ENCODE measurements at regions not wholly inside any gene's neighbourhood (a gene's known extent, or its start where the extent isn't known, plus 50 kb on each side); places are given as distances from the start of the nearest gene placed in this dataset.

GRCh38 chr10:121665809-121666208, 67.6 kb upstream of the FGFR2 start:
- Histone ChIP-seq H3K9ac (ENCODE audit: low read length) (no peak overlapping the region), H3K27me3 (ENCODE audit: low read length) (no peaks in the 10 kb centered on the region), H2AFZ (ENCODE audit: low read length) (no peak overlapping the region), H3K27ac (ENCODE audit: low read length) (no peak overlapping the region), H3K4me1 (ENCODE audit: low read length) (peaks cover 20% of the 10 kb centered on the region), H3K4me3 (ENCODE audit: low read length) (no peak overlapping the region), H3K9me2 (replicated peaks; ENCODE audit: insufficient read depth, low read length) (no peaks in the 10 kb centered on the region), H3K4me2 (ENCODE audit: low read depth, low read length, poor library complexity, severe bottlenecking) (no peak overlapping the region), H3K36me3 (ENCODE audit: insufficient read depth, low read length) (no peaks in the 10 kb centered on the region), H3K9me3 (ENCODE audit: low read length) (no peaks in the 10 kb centered on the region), H3K79me2 (ENCODE audit: low read length) (no peaks in the 10 kb centered on the region), H4K20me1 (ENCODE audit: insufficient read depth, low read depth, low read length) (no peaks in the 10 kb centered on the region)
- DNase-seq: no peak

- no peaks in the 10 kb centered on the region for H3K79me2 ChIP-seq (ENCODE audit: low read length)
- no peaks in the 10 kb centered on the region for H4K20me1 ChIP-seq (ENCODE audit: insufficient read depth, low read depth, low read length)
- peaks cover 19% of the 10 kb centered on the region for H3K4me1 ChIP-seq (ENCODE audit: low read length)
- no peak overlapping the region for H3K4me3 ChIP-seq (ENCODE audit: low read length)
- no peak overlapping the region for H2AFZ ChIP-seq (ENCODE audit: low read length)
- no peaks in the 10 kb centered on the region for H3K27me3 ChIP-seq (ENCODE audit: low read length)
- no peak overlapping the region for H3K27ac ChIP-seq (ENCODE audit: low read length)
- no peak for DNase-seq
- H3K9ac ChIP-seq (ENCODE audit: low read length): no peak overlapping the region
- H3K9me2 ChIP-seq (replicated peaks; ENCODE audit: insufficient read depth, low read length): no peaks in the 10 kb centered on the region
- H3K4me2 ChIP-seq (ENCODE audit: low read depth, low read length, poor library complexity, severe bottlenecking): no peak overlapping the region
- H3K36me3 ChIP-seq (ENCODE audit: insufficient read depth, low read length): no peaks in the 10 kb centered on the region
- H3K9me3 ChIP-seq (ENCODE audit: low read length): no peaks in the 10 kb centered on the region
These were observed 66.4 kb upstream of the FGFR2 start for GRCh38 chr10:121664671-121665070.

- no peaks in the 10 kb centered on the region for H3K36me3 ChIP-seq (ENCODE audit: insufficient read depth, low read length)
- H4K20me1 ChIP-seq (ENCODE audit: insufficient read depth, low read depth, low read length): no peaks in the 10 kb centered on the region
- H3K27ac ChIP-seq (ENCODE audit: low read length): no peak overlapping the region
- no peaks in the 10 kb centered on the region for H3K9me3 ChIP-seq (ENCODE audit: low read length)
- peak; percentile 73 for DNase-seq
- H3K79me2 ChIP-seq (ENCODE audit: low read length): no peaks in the 10 kb centered on the region
- no peak overlapping the region for H2AFZ ChIP-seq (ENCODE audit: low read length)
- H3K4me2 ChIP-seq (ENCODE audit: low read depth, low read length, poor library complexity, severe bottlenecking): no peak overlapping the region
- H3K9ac ChIP-seq (ENCODE audit: low read length): no peak overlapping the region
- no peaks in the 10 kb centered on the region for H3K27me3 ChIP-seq (ENCODE audit: low read length)
- H3K4me1 ChIP-seq (ENCODE audit: low read length): peaks cover 4% of the 10 kb centered on the region
- H3K9me2 ChIP-seq (replicated peaks; ENCODE audit: insufficient read depth, low read length): no peaks in the 10 kb centered on the region
- no peak overlapping the region for H3K4me3 ChIP-seq (ENCODE audit: low read length)
These were observed 65.0 kb upstream of the FGFR2 start for GRCh38 chr10:121662945-121663917.

GRCh38 chr10:121662531-121662930, 64.3 kb upstream of the FGFR2 start:
- no peak for DNase-seq
- no peak overlapping the region for H3K9ac ChIP-seq (ENCODE audit: low read length)
- no peaks in the 10 kb centered on the region for H3K9me2 ChIP-seq (replicated peaks; ENCODE audit: insufficient read depth, low read length)
- H4K20me1 ChIP-seq (ENCODE audit: insufficient read depth, low read depth, low read length): no peaks in the 10 kb centered on the region
- no peaks in the 10 kb centered on the region for H3K27me3 ChIP-seq (ENCODE audit: low read length)
- H3K4me1 ChIP-seq (ENCODE audit: low read length): no peaks in the 10 kb centered on the region
- H3K4me2 ChIP-seq (ENCODE audit: low read depth, low read length, poor library complexity, severe bottlenecking): no peak overlapping the region
- no peaks in the 10 kb centered on the region for H3K36me3 ChIP-seq (ENCODE audit: insufficient read depth, low read length)
- no peak overlapping the region for H3K4me3 ChIP-seq (ENCODE audit: low read length)
- H2AFZ ChIP-seq (ENCODE audit: low read length): no peak overlapping the region
- no peaks in the 10 kb centered on the region for H3K79me2 ChIP-seq (ENCODE audit: low read length)
- H3K27ac ChIP-seq (ENCODE audit: low read length): no peak overlapping the region
- no peaks in the 10 kb centered on the region for H3K9me3 ChIP-seq (ENCODE audit: low read length)

GRCh38 chr10:121661451-121661851, 63.2 kb upstream of the FGFR2 start:
- no peak for DNase-seq
- Histone ChIP-seq H3K27me3 (ENCODE audit: low read length) (no peaks in the 10 kb centered on the region), H3K4me2 (ENCODE audit: low read depth, low read length, poor library complexity, severe bottlenecking) (no peak overlapping the region), H4K20me1 (ENCODE audit: insufficient read depth, low read depth, low read length) (no peaks in the 10 kb centered on the region), H3K36me3 (ENCODE audit: insufficient read depth, low read length) (no peaks in the 10 kb centered on the region), H3K9me3 (ENCODE audit: low read length) (no peaks in the 10 kb centered on the region), H3K9me2 (replicated peaks; ENCODE audit: insufficient read depth, low read length) (no peaks in the 10 kb centered on the region), H3K4me3 (ENCODE audit: low read length) (no peak overlapping the region), H3K27ac (ENCODE audit: low read length) (no peak overlapping the region), H2AFZ (ENCODE audit: low read length) (no peak overlapping the region), H3K9ac (ENCODE audit: low read length) (no peak overlapping the region), H3K4me1 (ENCODE audit: low read length) (no peaks in the 10 kb centered on the region), H3K79me2 (ENCODE audit: low read length) (no peaks in the 10 kb centered on the region)

- Histone ChIP-seq H3K36me3 (ENCODE audit: insufficient read depth, low read length) (no peaks in the 10 kb centered on the region), H3K9me3 (ENCODE audit: low read length) (no peaks in the 10 kb centered on the region), H4K20me1 (ENCODE audit: insufficient read depth, low read depth, low read length) (no peaks in the 10 kb centered on the region), H3K9me2 (replicated peaks; ENCODE audit: insufficient read depth, low read length) (no peaks in the 10 kb centered on the region), H3K4me1 (ENCODE audit: low read length) (no peaks in the 10 kb centered on the region), H3K9ac (ENCODE audit: low read length) (no peak overlapping the region), H3K27ac (ENCODE audit: low read length) (no peak overlapping the region), H2AFZ (ENCODE audit: low read length) (no peak overlapping the region), H3K79me2 (ENCODE audit: low read length) (no peaks in the 10 kb centered on the region), H3K4me3 (ENCODE audit: low read length) (no peak overlapping the region), H3K27me3 (ENCODE audit: low read length) (no peaks in the 10 kb centered on the region), H3K4me2 (ENCODE audit: low read depth, low read length, poor library complexity, severe bottlenecking) (no peak overlapping the region)
- no peak for DNase-seq
These were observed 61.0 kb upstream of the FGFR2 start for GRCh38 chr10:121659236-121659635.

GRCh38 chr10:121658611-121659010, 60.4 kb upstream of the FGFR2 start:
- H3K9me3 ChIP-seq (ENCODE audit: low read length): no peaks in the 10 kb centered on the region
- H3K4me3 ChIP-seq (ENCODE audit: low read length): no peak overlapping the region
- H3K36me3 ChIP-seq (ENCODE audit: insufficient read depth, low read length): no peaks in the 10 kb centered on the region
- no peaks in the 10 kb centered on the region for H3K4me1 ChIP-seq (ENCODE audit: low read length)
- no peak overlapping the region for H3K27ac ChIP-seq (ENCODE audit: low read length)
- H4K20me1 ChIP-seq (ENCODE audit: insufficient read depth, low read depth, low read length): no peaks in the 10 kb centered on the region
- DNase-seq: no peak
- H3K79me2 ChIP-seq (ENCODE audit: low read length): no peaks in the 10 kb centered on the region
- no peak overlapping the region for H3K9ac ChIP-seq (ENCODE audit: low read length)
- no peaks in the 10 kb centered on the region for H3K27me3 ChIP-seq (ENCODE audit: low read length)
- no peaks in the 10 kb centered on the region for H3K9me2 ChIP-seq (replicated peaks; ENCODE audit: insufficient read depth, low read length)
- no peak overlapping the region for H2AFZ ChIP-seq (ENCODE audit: low read length)
- H3K4me2 ChIP-seq (ENCODE audit: low read depth, low read length, poor library complexity, severe bottlenecking): no peak overlapping the region

- Histone ChIP-seq H3K9me2 (replicated peaks; ENCODE audit: insufficient read depth, low read length) (no peaks in the 10 kb centered on the region), H2AFZ (ENCODE audit: low read length) (no peak overlapping the region), H3K79me2 (ENCODE audit: low read length) (no peaks in the 10 kb centered on the region), H3K9ac (ENCODE audit: low read length) (no peak overlapping the region), H3K4me3 (ENCODE audit: low read length) (no peak overlapping the region), H3K36me3 (ENCODE audit: insufficient read depth, low read length) (no peaks in the 10 kb centered on the region), H4K20me1 (ENCODE audit: insufficient read depth, low read depth, low read length) (no peaks in the 10 kb centered on the region), H3K4me2 (ENCODE audit: low read depth, low read length, poor library complexity, severe bottlenecking) (no peak overlapping the region), H3K27ac (ENCODE audit: low read length) (no peak overlapping the region), H3K27me3 (ENCODE audit: low read length) (no peaks in the 10 kb centered on the region), H3K4me1 (ENCODE audit: low read length) (no peaks in the 10 kb centered on the region), H3K9me3 (ENCODE audit: low read length) (no peaks in the 10 kb centered on the region)
- no peak for DNase-seq
These were observed 59.9 kb upstream of the FGFR2 start for GRCh38 chr10:121658111-121658510.
